PC-9 (cell line): ENCODE measurements at regions not wholly inside any gene's neighbourhood (a gene's known extent, or its start where the extent isn't known, plus 50 kb on each side); places are given as distances from the start of the nearest gene placed in this dataset.

Source experiments
- BruUV-seq: library from RNA; stranded (reverse); fragments of 400-500 nt; replicated peaks from 2 replicates; lab custom pipeline; 2021; lab: Mats Ljungman, UMichigan
- CTCF ChIA-PET: fragments of 300-600 bp; sonication (Branson Sonifier 250); formaldehyde crosslinking; loops from one replicate; lab custom pipeline; 2022; ENCODE audit warnings: antibody characterized with exemption; lab: Charles Lee
- POLR2A ChIA-PET: fragments of 300-600 bp; sonication (Branson Sonifier 250); formaldehyde crosslinking; loops from one replicate; lab custom pipeline; 2022; ENCODE audit warnings: antibody characterized with exemption; ENCODE audit not compliant: unreplicated experiment; lab: Charles Lee
- DNase-seq, 2 experiments: peaks; one replicate each; pipeline versions ENCODE4 v3.0.0 to v3.0.0-alpha.2; 2015 to 2022; ENCODE audit warnings: mixed read lengths in 1 of 2
- H2AFZ ChIP-seq: fragments of 200-600 bp; sonication (generic); 2 replicates; pipeline ENCODE4 v1.8.1; 2017; ENCODE audit warnings: antibody characterized with exemption
- H3F3A ChIP-seq: fragments of 200-600 bp; sonication (generic); 2 replicates; pipeline ENCODE4 v1.8.1; 2017; ENCODE audit warnings: antibody characterized with exemption, mild to moderate bottlenecking, low read depth; ENCODE audit not compliant: insufficient read depth
- H3K27ac ChIP-seq: fragments of 200-600 bp; sonication (generic); 2 replicates; pipeline ENCODE4 v1.6.1; 2016; ENCODE audit warnings: mixed run types
- H3K27me3 ChIP-seq: fragments of 200-600 bp; sonication (generic); 2 replicates; pipeline ENCODE4 v1.6.1; 2016; ENCODE audit warnings: low read depth, mixed run types; ENCODE audit not compliant: insufficient read depth
- H3K36me3 ChIP-seq: fragments of 200-600 bp; sonication (generic); 2 replicates; pipeline ENCODE4 v1.6.1; 2016; ENCODE audit warnings: low read depth, mixed run types
- H3K4me1 ChIP-seq: fragments of 200-600 bp; sonication (generic); replicated peaks from 2 replicates; pipeline ENCODE4 v1.6.1; 2016; ENCODE audit warnings: mixed run types; ENCODE audit not compliant: insufficient read depth
- H3K4me2 ChIP-seq: fragments of 200-600 bp; sonication (generic); 2 replicates; pipeline ENCODE4 v1.6.1; 2017; ENCODE audit warnings: mixed run types
- H3K4me3 ChIP-seq: fragments of 200-600 bp; sonication (generic); 2 replicates; pipeline ENCODE4 v1.6.1; 2016; ENCODE audit warnings: mixed run types
- H3K79me2 ChIP-seq: fragments of 200-600 bp; sonication (generic); 2 replicates; pipeline ENCODE4 v1.6.1; 2017; ENCODE audit warnings: low read depth, mixed run types
- H3K9me2 ChIP-seq: fragments of 200-600 bp; sonication (generic); 2 replicates; pipeline ENCODE4 v1.8.1; 2017; ENCODE audit warnings: mild to moderate bottlenecking; ENCODE audit not compliant: insufficient read depth
- H3K9me3 ChIP-seq: fragments of 200-600 bp; sonication (generic); 2 replicates; pipeline ENCODE4 v1.8.1; 2016; ENCODE audit warnings: low read depth; ENCODE audit not compliant: insufficient read depth
- H4K20me1 ChIP-seq: fragments of 200-600 bp; sonication (generic); 2 replicates; pipeline ENCODE4 v1.8.1; 2017; ENCODE audit not compliant: insufficient read depth
- EZH2 ChIP-seq: fragments of 200-600 bp; sonication (generic); IDR thresholded peaks from 2 replicates; pipeline ENCODE4 v1.8.0; 2017; ENCODE audit warnings: antibody characterized with exemption, low read depth
- intact Hi-C: fragments of 100-400 bp; cut with micrococcal nuclease; formaldehyde crosslinking; loops from one replicate; pipeline ENCODE4 v1.10.0; 2022; ENCODE audit not compliant: unreplicated experiment
- TF ChIP-seq, protein P1 (sequence below): fragments of 200-600 bp; sonication (generic); conservative IDR thresholded peaks from 2 replicates; pipeline ENCODE4 v1.6.1; 2017; ENCODE audit warnings: mixed run types, antibody characterized with exemption, mild to moderate bottlenecking, moderate library complexity

DNA sequence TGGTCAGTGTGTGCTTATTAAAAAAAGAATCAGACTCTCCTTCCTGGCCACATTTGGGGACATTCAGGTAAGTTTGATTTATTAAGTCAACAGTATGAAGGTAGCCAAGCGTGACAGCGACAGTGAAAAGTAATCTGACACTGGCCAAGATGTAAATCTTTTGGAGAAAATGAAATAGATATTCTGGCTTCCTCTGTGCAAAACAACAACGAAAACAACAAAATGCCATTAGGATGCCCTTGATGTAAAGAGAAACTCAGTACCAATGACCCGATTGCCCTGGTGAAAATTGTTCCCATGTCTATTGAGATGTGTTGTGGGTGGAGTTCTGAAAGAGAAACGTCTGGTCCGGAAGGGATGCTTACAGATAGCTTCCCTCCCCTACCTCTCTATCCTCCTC is 267.8 kb downstream of the MAT2B start:
- H3K27me3 ChIP-seq = peaks cover 23% of the 10 kb centered on the region; the same call in 1 of the 2 replicates
- DNase-seq = no peak
- no peaks in the 10 kb centered on the region for H3K9me2 ChIP-seq
- no peak overlapping the region for H2AFZ ChIP-seq
- TF ChIP-seq EZH2 = no peak
- TF ChIP-seq, protein P1, sequence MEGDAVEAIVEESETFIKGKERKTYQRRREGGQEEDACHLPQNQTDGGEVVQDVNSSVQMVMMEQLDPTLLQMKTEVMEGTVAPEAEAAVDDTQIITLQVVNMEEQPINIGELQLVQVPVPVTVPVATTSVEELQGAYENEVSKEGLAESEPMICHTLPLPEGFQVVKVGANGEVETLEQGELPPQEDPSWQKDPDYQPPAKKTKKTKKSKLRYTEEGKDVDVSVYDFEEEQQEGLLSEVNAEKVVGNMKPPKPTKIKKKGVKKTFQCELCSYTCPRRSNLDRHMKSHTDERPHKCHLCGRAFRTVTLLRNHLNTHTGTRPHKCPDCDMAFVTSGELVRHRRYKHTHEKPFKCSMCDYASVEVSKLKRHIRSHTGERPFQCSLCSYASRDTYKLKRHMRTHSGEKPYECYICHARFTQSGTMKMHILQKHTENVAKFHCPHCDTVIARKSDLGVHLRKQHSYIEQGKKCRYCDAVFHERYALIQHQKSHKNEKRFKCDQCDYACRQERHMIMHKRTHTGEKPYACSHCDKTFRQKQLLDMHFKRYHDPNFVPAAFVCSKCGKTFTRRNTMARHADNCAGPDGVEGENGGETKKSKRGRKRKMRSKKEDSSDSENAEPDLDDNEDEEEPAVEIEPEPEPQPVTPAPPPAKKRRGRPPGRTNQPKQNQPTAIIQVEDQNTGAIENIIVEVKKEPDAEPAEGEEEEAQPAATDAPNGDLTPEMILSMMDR = no peak
- H3K36me3 ChIP-seq = no peaks in the 10 kb centered on the region
- ChIA-PET POLR2A (no interaction called here), CTCF (no interaction called here)
- no TSS peak for BruUV-seq
- no peak overlapping the region for H3K27ac ChIP-seq
- no peaks in the 10 kb centered on the region for H4K20me1 ChIP-seq
- intact Hi-C loops = no loop called here
- no peaks in the 10 kb centered on the region for H3K4me1 ChIP-seq
- no peaks in the 10 kb centered on the region for H3K79me2 ChIP-seq
- no peaks in the 10 kb centered on the region for H3F3A ChIP-seq
- no peaks in the 10 kb centered on the region for H3K9me3 ChIP-seq
- H3K4me2 ChIP-seq = no peak overlapping the region
- H3K4me3 ChIP-seq = no peak overlapping the region

DNA sequence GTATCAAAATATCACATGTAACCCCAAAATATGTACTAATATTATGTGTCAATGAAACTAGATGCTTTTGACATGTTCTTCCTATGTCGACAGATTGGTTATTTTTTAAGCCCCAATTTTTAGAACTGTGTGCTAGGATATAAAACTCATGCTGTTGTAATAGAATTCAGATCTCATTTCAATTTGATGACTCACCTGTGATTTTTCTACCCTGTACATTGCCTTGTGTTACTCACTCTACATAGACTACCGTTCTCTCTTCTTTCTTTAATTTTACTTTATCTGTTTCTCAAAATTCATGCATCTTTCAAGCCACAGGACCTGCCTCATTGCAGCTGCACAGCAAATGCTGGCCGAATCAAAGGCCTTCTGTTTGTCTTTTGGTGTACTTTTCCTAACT is 284.5 kb downstream of the MAT2B start:
- H3K9me3 ChIP-seq = no peaks in the 10 kb centered on the region
- H3K27me3 ChIP-seq = no peaks in the 10 kb centered on the region
- no peaks in the 10 kb centered on the region for H3K36me3 ChIP-seq
- TF ChIP-seq, protein P1 = no peak
- no peak for TF ChIP-seq EZH2
- intact Hi-C loops = no loop called here
- H3K4me2 ChIP-seq = no peak overlapping the region
- H3K27ac ChIP-seq = no peak overlapping the region
- no peak overlapping the region for H2AFZ ChIP-seq
- H3K9me2 ChIP-seq = no peaks in the 10 kb centered on the region
- no peaks in the 10 kb centered on the region for H3F3A ChIP-seq
- no peaks in the 10 kb centered on the region for H3K4me1 ChIP-seq
- no peak overlapping the region for H3K4me3 ChIP-seq
- H4K20me1 ChIP-seq = no peaks in the 10 kb centered on the region
- POLR2A ChIA-PET = no interaction called here
- DNase-seq = no peak
- CTCF ChIA-PET = no interaction called here
- H3K79me2 ChIP-seq = no peaks in the 10 kb centered on the region
- no TSS peak for BruUV-seq

DNA sequence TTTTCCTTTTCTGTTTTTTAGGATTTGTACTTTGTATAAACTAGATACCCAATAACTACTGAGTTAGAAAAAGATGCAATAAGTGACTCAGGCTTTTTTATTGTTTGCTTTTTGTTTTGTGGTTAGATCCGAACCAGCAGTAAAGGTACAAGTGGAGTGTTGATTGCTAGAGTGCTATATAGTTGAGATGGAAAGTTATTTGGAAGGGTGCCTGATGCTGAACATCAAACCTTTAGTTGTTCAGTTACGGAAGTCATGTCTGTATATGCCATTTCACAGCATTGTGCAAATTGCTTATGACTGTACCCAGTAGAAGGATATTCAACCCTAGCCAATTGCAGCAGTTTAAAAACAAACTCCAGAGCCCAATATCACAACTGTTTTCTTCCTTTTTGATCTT is 285.1 kb downstream of the MAT2B start:
- ChIA-PET POLR2A (no interaction called here), CTCF (no interaction called here)
- H3K27ac ChIP-seq = no peak overlapping the region
- intact Hi-C loops = no loop called here
- no peaks in the 10 kb centered on the region for H3K36me3 ChIP-seq
- no peaks in the 10 kb centered on the region for H3K9me3 ChIP-seq
- H3K9me2 ChIP-seq = no peaks in the 10 kb centered on the region
- H3K4me3 ChIP-seq = no peak overlapping the region
- H3K4me2 ChIP-seq = no peak overlapping the region
- H3K4me1 ChIP-seq = no peaks in the 10 kb centered on the region
- H3F3A ChIP-seq = no peaks in the 10 kb centered on the region
- TF ChIP-seq, protein P1 = no peak
- no peak for TF ChIP-seq EZH2
- no peaks in the 10 kb centered on the region for H4K20me1 ChIP-seq
- H3K27me3 ChIP-seq = no peaks in the 10 kb centered on the region
- H2AFZ ChIP-seq = no peak overlapping the region
- H3K79me2 ChIP-seq = no peaks in the 10 kb centered on the region
- no TSS peak for BruUV-seq
- DNase-seq = no peak
